Skeletal muscle satellite cell (primary cell): ENCODE measurements at regions not wholly inside any gene's neighbourhood (a gene's known extent, or its start where the extent isn't known, plus 50 kb on each side); places are given as distances from the start of the nearest gene placed in this dataset.
"Not testable (repeated sequence)": the region's sequence is repeated elsewhere in the genome, so short reads cannot be mapped to it uniquely, and the experiment has no call there.

Experiments
- H3K27me3 ChIP-seq: 2 replicates; pipeline ENCODE4 v1.7.0; 2013; ENCODE audit warnings: low read length; ENCODE audit not compliant: control insufficient read depth, insufficient read depth
- H3K36me3 ChIP-seq: 2 replicates; pipeline ENCODE4 v1.7.0; 2013; ENCODE audit warnings: mild to moderate bottlenecking, control low read depth, low read length; ENCODE audit not compliant: insufficient read depth
- H3K4me1 ChIP-seq: 2 replicates; pipeline ENCODE4 v1.7.0; 2013; ENCODE audit warnings: low read length; ENCODE audit not compliant: control insufficient read depth, insufficient read depth
- H3K4me2 ChIP-seq: 2 replicates; pipeline ENCODE4 v1.7.0; 2013; ENCODE audit warnings: mild to moderate bottlenecking, low read length
- H3K4me3 ChIP-seq: 2 replicates; pipeline ENCODE4 v1.7.0; 2013; ENCODE audit warnings: low read length
- H3K9ac ChIP-seq: 2 replicates; pipeline ENCODE4 v1.7.0; 2013; ENCODE audit warnings: mild to moderate bottlenecking, low read depth, low read length, moderate library complexity
- H3K9me3 ChIP-seq: replicated peaks from 2 replicates; pipeline ENCODE4 v1.7.0; 2013; ENCODE audit warnings: mild to moderate bottlenecking, control low read depth, low read length

DNA sequence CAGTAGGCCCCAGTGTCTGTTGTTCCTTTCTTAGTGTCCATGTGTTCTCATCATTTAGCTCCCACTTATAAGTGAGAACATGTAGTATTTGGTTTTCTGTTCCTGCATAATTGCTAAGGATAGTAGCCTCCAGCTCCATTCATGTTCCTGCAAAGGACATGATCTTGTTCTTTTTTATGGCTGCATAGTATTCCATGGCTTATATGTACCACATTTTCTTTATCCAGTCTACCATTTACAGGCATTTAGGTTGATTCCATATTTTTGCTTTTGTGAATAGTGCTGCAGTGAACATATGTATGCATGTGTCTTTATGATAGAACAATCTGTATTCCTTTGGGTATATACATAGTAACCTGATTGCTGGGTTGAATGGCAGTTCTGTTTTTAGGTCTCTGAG is 134.4 kb upstream of the MON1B start:
- H3K9me3 ChIP-seq, H3K4me1 ChIP-seq, H3K4me2 ChIP-seq, H3K9ac ChIP-seq, H3K27me3 ChIP-seq, H3K4me3 ChIP-seq, H3K36me3 ChIP-seq: not testable (repeated sequence)

DNA sequence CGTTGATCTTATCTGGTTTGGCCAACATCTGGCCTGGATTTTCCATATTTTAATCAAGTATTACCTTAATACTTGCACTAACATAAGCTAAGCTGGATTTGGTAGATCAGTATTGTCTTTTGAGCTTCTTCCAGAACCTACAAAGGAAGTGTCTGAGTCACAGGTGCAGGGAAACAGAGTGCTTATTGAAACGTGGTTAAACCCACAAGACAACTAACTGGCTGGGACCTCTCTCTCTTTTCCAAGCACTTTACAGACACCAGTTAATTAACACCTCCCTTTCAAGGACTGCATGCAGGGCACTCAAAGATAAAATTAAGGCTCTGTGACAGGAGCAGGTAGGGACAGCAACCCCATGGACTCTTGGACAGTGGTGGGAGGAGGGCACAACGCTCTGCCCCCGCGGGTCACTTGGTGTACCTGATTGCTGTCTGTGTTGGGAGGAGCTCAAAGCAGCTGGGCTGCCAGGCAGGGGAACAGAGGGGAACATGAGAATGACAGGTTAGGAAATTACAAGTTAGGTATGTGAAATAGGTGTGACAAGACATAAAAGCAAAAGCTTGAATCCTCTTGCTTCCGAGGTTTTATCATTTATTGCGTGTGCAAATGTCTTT is 133.7 kb upstream of the MON1B start:
- H3K36me3 ChIP-seq, result no peaks in the 10 kb centered on the region
- no peak overlapping the region for H3K9ac ChIP-seq
- no peak overlapping the region for H3K4me2 ChIP-seq
- no peaks in the 10 kb centered on the region for H3K9me3 ChIP-seq
- H3K4me3 ChIP-seq, result no peak overlapping the region
- H3K27me3 ChIP-seq, result no peaks in the 10 kb centered on the region
- no peaks in the 10 kb centered on the region for H3K4me1 ChIP-seq

DNA sequence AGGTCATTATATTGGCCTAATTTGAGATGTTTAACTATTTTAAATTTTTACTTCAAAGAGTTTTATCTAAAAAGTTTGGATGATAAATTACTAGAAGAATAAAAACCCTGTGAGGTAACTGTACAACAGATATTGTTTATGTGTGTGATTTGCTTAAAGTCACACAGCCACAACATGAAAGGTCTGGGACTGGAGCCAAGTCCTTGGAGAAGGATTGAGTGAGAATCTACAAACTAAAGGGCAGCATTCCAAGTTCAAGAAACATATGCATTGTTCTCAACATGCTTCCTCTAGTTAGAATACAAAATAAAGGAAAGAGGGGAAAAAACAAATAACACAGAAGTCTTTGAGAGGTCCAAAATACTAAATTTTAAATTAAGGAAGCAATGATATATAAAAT is 131.5 kb upstream of the MON1B start:
- no peaks in the 10 kb centered on the region for H3K27me3 ChIP-seq
- H3K4me1 ChIP-seq, result no peaks in the 10 kb centered on the region
- H3K36me3 ChIP-seq, result no peaks in the 10 kb centered on the region
- H3K9me3 ChIP-seq, result no peaks in the 10 kb centered on the region
- H3K9ac ChIP-seq, result no peak overlapping the region
- no peak overlapping the region for H3K4me2 ChIP-seq
- no peak overlapping the region for H3K4me3 ChIP-seq

DNA sequence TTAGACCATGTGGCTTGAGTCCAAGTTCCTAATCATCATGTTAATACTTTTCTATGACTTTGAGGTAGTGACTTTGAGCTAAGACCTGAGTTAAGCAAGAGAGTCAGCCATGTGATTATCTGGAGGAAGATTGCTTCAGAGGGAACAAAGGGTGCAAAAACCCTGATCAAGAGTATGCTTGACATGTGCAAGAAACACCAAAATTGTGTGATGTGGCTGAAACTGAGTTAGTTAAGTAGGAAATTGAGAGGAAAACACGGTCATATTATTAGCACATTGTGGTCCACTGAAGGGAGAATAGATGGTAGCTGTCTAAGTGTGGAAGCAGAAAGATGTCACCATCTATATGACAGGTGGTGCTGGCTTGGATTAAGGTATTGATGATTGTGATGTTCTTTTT is 130.4 kb upstream of the MON1B start:
- no peaks in the 10 kb centered on the region for H3K36me3 ChIP-seq
- no peaks in the 10 kb centered on the region for H3K4me1 ChIP-seq
- no peaks in the 10 kb centered on the region for H3K27me3 ChIP-seq
- H3K9me3 ChIP-seq, result no peaks in the 10 kb centered on the region
- no peak overlapping the region for H3K9ac ChIP-seq
- H3K4me3 ChIP-seq, result no peak overlapping the region
- H3K4me2 ChIP-seq, result no peak overlapping the region

DNA sequence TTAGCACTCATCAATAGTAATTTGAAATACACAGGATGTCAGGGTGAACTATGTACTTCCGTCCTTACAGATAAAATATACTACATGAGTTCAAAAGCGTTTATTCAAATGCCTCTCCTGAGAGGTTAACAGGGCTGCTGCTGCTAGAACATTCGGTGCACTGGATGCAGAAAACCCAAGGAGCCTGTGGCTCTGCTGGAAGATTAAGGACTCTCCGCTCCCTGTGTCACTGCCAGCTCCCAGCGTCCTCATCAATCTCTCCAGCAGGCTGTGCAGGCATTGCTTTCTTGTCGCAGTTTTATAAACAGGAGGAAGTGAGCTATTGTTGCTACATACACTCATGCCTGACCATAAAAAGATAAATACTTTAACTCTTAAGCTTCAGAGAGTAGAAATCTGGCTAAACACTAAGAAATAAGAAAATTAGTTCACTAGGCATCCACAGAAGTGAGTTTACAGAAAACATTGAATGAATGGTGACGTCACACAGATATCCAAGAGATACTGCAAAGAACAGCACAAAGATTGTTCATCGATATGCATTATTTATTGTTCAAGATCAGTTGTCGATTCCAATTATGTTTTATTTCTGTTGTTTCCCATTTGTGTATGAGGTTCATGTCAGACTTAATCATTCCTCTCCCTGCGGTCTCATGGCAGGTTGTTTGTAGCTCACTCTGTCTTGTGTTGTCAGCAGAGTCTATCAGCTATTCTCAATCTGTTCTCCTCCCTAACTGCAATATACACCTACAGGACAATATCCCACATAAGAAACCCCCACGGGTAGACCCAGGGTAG is 127.9 kb upstream of the MON1B start:
- H3K4me1 ChIP-seq, result no peaks in the 10 kb centered on the region
- no peaks in the 10 kb centered on the region for H3K9me3 ChIP-seq
- no peaks in the 10 kb centered on the region for H3K27me3 ChIP-seq
- no peak overlapping the region for H3K4me3 ChIP-seq
- no peaks in the 10 kb centered on the region for H3K36me3 ChIP-seq
- H3K4me2 ChIP-seq, result no peak overlapping the region
- H3K9ac ChIP-seq, result no peak overlapping the region

DNA sequence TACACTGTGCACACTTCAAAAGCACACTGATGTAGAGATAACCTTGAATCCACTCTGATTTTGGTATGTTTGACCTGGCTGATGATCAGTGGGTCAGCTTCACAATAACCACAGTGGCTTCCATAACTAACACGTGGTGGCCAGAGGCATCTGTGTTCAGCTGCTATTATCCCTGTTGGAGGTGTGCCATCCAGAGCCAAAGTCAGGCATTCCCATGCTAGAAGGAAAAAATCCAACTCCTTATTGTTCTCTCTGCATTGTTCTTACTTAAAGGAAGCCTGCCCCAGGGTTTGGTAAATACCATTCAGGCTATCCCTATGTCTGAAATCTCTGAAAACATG is 127.3 kb upstream of the MON1B start:
- no peaks in the 10 kb centered on the region for H3K36me3 ChIP-seq
- no peak overlapping the region for H3K9ac ChIP-seq
- no peak overlapping the region for H3K4me3 ChIP-seq
- H3K27me3 ChIP-seq, result no peaks in the 10 kb centered on the region
- H3K9me3 ChIP-seq, result no peaks in the 10 kb centered on the region
- H3K4me2 ChIP-seq, result no peak overlapping the region
- no peaks in the 10 kb centered on the region for H3K4me1 ChIP-seq

DNA sequence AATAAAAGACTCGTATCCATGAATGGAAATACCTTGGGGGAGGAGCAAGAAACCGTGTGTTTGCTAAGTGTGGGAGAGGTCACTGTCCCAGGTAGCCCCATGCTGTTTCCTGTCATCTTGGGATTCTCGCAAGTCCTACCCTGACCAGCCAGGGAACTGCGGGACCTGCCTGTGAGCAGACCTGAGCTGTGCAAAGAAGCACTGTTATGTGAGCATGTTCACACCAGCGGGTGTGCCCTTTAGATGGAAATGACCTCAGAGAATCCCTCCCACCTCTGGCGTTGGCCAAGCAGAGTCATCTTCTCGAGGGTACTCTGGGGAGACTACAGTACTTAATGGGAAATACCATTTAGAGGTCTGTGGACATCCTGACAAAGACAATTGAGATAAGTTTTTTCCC is 127.0 kb upstream of the MON1B start:
- H3K36me3 ChIP-seq, result no peaks in the 10 kb centered on the region
- H3K4me3 ChIP-seq, result no peak overlapping the region
- no peaks in the 10 kb centered on the region for H3K27me3 ChIP-seq
- no peak overlapping the region for H3K4me2 ChIP-seq
- H3K4me1 ChIP-seq, result no peaks in the 10 kb centered on the region
- H3K9me3 ChIP-seq, result no peaks in the 10 kb centered on the region
- no peak overlapping the region for H3K9ac ChIP-seq

DNA sequence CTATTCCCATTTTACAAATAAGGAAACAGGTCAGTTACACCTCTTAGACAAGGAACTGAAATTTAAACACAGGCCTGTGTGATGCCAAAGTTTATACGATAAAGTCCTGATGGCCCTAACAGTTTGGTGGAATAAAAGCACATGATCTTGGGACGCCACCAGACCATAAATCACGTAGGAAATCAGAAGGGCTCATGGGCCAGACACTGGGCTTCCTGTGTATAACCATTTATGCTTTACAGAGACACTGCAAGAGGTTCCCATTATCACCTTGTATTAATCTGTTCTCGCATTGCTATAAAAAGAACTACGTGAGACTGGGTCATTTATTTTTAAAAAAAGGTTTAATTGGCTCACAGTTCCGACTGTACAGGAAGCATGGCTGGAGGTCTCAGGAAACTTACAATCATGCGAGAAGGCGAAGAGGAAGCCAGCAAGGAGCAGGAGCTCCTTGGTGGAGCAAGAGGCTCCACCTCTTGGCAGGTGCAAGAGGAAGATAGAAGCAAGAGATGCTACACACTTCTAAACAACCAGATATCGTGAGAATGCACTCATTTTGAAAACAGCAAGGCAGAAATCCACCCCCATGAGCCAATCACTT is 124.0 kb upstream of the MON1B start:
- Histone ChIP-seq H3K4me1 (no peaks in the 10 kb centered on the region), H3K4me2 (no peak overlapping the region), H3K36me3 (no peaks in the 10 kb centered on the region), H3K9ac (no peak overlapping the region), H3K27me3 (no peaks in the 10 kb centered on the region), H3K4me3 (no peak overlapping the region), H3K9me3 (no peaks in the 10 kb centered on the region)

DNA sequence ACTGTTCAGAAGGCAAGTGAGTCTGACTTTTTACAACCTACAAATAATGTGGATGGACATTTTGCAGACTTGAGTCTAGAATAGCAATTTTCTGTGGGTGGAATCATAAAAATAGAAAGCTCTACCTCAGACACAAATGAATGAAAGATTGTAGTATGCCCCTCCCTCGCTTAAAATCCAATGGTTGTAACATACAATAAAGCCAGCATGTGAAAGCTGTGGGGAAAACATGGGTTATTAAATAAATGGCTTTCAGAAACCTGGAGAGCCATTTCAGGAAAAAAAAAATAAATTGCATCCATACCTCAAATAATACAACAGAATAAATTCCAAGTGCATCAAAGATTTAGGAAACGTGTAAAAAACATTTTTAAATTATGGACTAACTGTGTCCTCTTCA is 123.1 kb upstream of the MON1B start:
- Histone ChIP-seq H3K4me2 (no peak overlapping the region), H3K36me3 (no peaks in the 10 kb centered on the region), H3K27me3 (no peaks in the 10 kb centered on the region), H3K9ac (no peak overlapping the region), H3K4me1 (no peaks in the 10 kb centered on the region), H3K9me3 (no peaks in the 10 kb centered on the region), H3K4me3 (no peak overlapping the region)

DNA sequence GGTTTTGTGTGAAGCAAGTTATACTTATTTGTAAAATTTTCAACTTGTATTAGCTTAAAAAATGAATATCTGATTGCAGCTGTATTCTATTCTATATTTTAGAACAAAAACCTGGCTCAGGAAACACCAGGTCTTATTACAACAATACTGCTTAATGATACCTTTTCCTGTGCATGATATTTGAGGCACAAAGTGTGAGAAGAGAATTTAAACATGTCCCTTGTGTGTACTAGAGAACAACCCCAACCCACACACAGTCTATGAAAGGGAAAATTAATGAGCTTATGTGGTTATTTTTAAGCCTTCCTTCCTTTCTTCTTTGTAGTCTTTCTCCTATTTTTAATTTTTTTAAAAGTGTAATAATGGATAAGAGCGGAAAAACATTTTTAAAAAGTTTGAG is 122.6 kb upstream of the MON1B start:
- no peaks in the 10 kb centered on the region for H3K27me3 ChIP-seq
- H3K4me3 ChIP-seq, result no peak overlapping the region
- no peak overlapping the region for H3K9ac ChIP-seq
- H3K4me1 ChIP-seq, result no peaks in the 10 kb centered on the region
- H3K9me3 ChIP-seq, result no peaks in the 10 kb centered on the region
- no peaks in the 10 kb centered on the region for H3K36me3 ChIP-seq
- no peak overlapping the region for H3K4me2 ChIP-seq

DNA sequence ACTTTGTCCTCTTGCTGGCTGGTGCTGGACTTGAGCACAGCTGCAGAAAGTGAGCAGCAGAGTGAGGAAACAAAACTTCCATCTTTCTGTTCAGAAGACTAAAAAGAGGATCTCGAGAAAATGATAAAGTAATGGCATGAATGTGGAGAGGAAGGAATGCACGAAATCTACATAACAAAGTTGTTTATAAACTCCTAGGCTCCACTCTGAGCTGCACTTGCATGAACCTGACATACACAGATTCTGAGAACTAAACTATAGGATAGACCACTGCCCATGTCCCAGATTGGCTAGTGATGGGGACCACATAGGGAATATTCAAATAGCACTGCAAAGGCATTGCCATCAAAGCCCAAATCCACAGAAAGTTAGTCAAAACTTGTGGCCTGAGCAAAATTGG is 121.1 kb upstream of the MON1B start:
- no peaks in the 10 kb centered on the region for H3K36me3 ChIP-seq
- H3K9ac ChIP-seq, result no peak overlapping the region
- no peaks in the 10 kb centered on the region for H3K27me3 ChIP-seq
- no peaks in the 10 kb centered on the region for H3K4me1 ChIP-seq
- no peak overlapping the region for H3K4me2 ChIP-seq
- no peak overlapping the region for H3K4me3 ChIP-seq
- H3K9me3 ChIP-seq, result no peaks in the 10 kb centered on the region

DNA sequence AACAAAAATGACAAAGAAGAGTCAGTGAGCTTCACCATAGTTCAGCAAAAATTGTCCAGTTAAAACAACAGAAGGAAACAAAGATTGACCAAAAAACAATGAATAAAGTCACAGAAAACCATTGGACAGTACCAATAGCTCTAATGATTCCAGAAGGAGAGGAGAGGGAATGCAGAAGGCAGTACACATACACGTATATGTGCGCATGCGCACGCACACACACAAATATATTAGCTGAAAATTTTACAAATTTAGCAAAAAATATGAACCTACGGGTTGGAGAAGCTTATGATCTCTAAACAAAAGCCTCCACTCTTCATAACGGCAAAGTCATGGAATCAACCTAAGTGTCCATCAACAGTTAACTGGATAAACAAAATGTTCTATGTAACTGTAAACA is 120.3 kb upstream of the MON1B start:
- no peaks in the 10 kb centered on the region for H3K36me3 ChIP-seq
- no peaks in the 10 kb centered on the region for H3K27me3 ChIP-seq
- H3K4me2 ChIP-seq, result no peak overlapping the region
- H3K9ac ChIP-seq, result no peak overlapping the region
- no peaks in the 10 kb centered on the region for H3K4me1 ChIP-seq
- H3K4me3 ChIP-seq, result no peak overlapping the region
- H3K9me3 ChIP-seq, result no peaks in the 10 kb centered on the region
